K562 (cell line): ENCODE measurements at regions not wholly inside any gene's neighbourhood (a gene's known extent, or its start where the extent isn't known, plus 50 kb on each side); places are given as distances from the start of the nearest gene placed in this dataset.

ENCODE experiments used
- ATAC-seq: fragments of 200-7000 bp; cut with Tn5 transposase; 3 replicates; pipeline ENCODE4 v1.9.1; 2020; ENCODE audit warnings: moderate library complexity
- BruUV-seq: library from RNA; stranded (reverse); fragments of 400-500 nt; replicated peaks from 2 replicates; lab custom pipeline; 2021; lab: Mats Ljungman, UMichigan
- CTCF ChIA-PET: fragments of 300-600 bp; formaldehyde crosslinking; extraction: SDS; loops from one replicate; lab custom pipeline; 2021; ENCODE audit warnings: low intra/inter-chr PET ratio; lab: Yijun Ruan, JAX
- POLR2A ChIA-PET: fragments of 300-600, 350-650 bp; sonication (Branson Sonifier 250); formaldehyde crosslinking; extraction: SDS; loops from one replicate; lab custom pipeline; 2021; ENCODE audit warnings: antibody characterized with exemption, inconsistent platforms; lab: Yijun Ruan, JAX
- DNase-seq, 4 experiments: peaks; one replicate each; pipeline versions ENCODE4 v3.0.0 to v3.0.0-alpha.2; 2011 to 2018; ENCODE audit warnings: low spot score in 3 of 4, mixed read lengths in 3 of 4; ENCODE audit errors: extremely low read depth in 1 of 4
- FAIRE-seq: peaks from 2 replicates; lab custom pipeline; 2011; peaks lifted over from hg19 to GRCh38; lab: Jason Lieb, UNC
- H2AFZ ChIP-seq: 2 replicates; pipeline ENCODE4 v1.6.0; 2011; ENCODE audit warnings: low read depth, low read length, control low read depth, inconsistent platforms
- H3K27ac ChIP-seq: fragments of 200-600 bp; 3 replicates; pipeline ENCODE4 v1.8.0; 2011; ENCODE audit warnings: low read depth, mild to moderate bottlenecking, control low read depth, inconsistent platforms, low read length, moderate library complexity, mixed read lengths; ENCODE audit errors: extremely low read depth
- H3K27me3 ChIP-seq, 2 experiments: fragments of 300-600 bp in 1 of 2; 2 replicates in 1 of 2; 3 replicates in 1 of 2; pipeline versions ENCODE4 v1.6.0 to v1.8.0; 2011; ENCODE audit warnings: inconsistent platforms in 2 of 2, low read length in 2 of 2, mild to moderate bottlenecking in 1 of 2, mixed read lengths in 1 of 2, moderate library complexity in 1 of 2; ENCODE audit not compliant: control insufficient read depth in 2 of 2, insufficient read depth in 2 of 2
- H3K36me3 ChIP-seq: fragments of 300-600 bp; 3 replicates; pipeline ENCODE4 v1.8.0; 2011; ENCODE audit warnings: mild to moderate bottlenecking, low read length, inconsistent platforms; ENCODE audit not compliant: control insufficient read depth, insufficient read depth
- H3K4me1 ChIP-seq, 2 experiments: fragments of 200-600 bp in 1 of 2; replicated peaks in 1 of 2; 2 replicates in 1 of 2; 3 replicates in 1 of 2; pipeline versions ENCODE4 v1.5.1 to v1.8.0; 2011; ENCODE audit warnings: inconsistent platforms in 2 of 2, low read length in 2 of 2, mild to moderate bottlenecking in 1 of 2, mixed read lengths in 1 of 2, moderate library complexity in 1 of 2; ENCODE audit not compliant: control insufficient read depth in 2 of 2, insufficient read depth in 2 of 2
- H3K4me2 ChIP-seq: 2 replicates; pipeline ENCODE4 v1.6.1; 2011; ENCODE audit warnings: low read length, control low read depth, inconsistent platforms, mixed read lengths; ENCODE audit not compliant: insufficient read depth
- H3K4me3 ChIP-seq: fragments of 200-600 bp; sonication (generic), shearing (Covaris generic); 2 replicates; pipeline ENCODE4 v1.5.1; 2016; ENCODE audit warnings: control low read depth, inconsistent platforms
- H3K79me2 ChIP-seq: fragments of 200-600 bp; 3 replicates; pipeline ENCODE4 v1.8.0; 2011; ENCODE audit warnings: low read length, inconsistent platforms; ENCODE audit not compliant: control insufficient read depth, insufficient read depth
- H3K9ac ChIP-seq, 2 experiments: 2 replicates each; pipeline versions ENCODE4 v1.6.0 to v1.6.1; 2011; ENCODE audit warnings: low read depth in 2 of 2, low read length in 2 of 2, control low read depth in 1 of 2, inconsistent platforms in 1 of 2, mild to moderate bottlenecking in 1 of 2, mixed read lengths in 1 of 2; ENCODE audit not compliant: insufficient read depth in 1 of 2
- H3K9me1 ChIP-seq: one replicate; pipeline ENCODE4 v1.6.0; 2011; ENCODE audit warnings: inconsistent platforms, mild to moderate bottlenecking, low read length, moderate library complexity; ENCODE audit not compliant: control insufficient read depth, insufficient read depth
- H3K9me3 ChIP-seq: replicated peaks from 2 replicates; pipeline ENCODE4 v1.5.1; 2011; ENCODE audit warnings: low read depth, low read length, inconsistent platforms; ENCODE audit not compliant: control insufficient read depth, insufficient read depth
- H4K20me1 ChIP-seq: replicated peaks from 2 replicates; pipeline ENCODE4 v1.6.1; 2011; ENCODE audit warnings: low read length, inconsistent platforms, mixed read lengths; ENCODE audit not compliant: control insufficient read depth, insufficient read depth
- CREM ChIP-seq: IDR thresholded peaks from 2 replicates; pipeline ENCODE4 v1.6.1; 2014; ENCODE audit warnings: antibody characterized with exemption, low read depth
- EZH2 ChIP-seq: IDR thresholded peaks from 2 replicates; pipeline ENCODE4 v1.6.1; 2012; ENCODE audit warnings: low read depth, mild to moderate bottlenecking, inconsistent platforms, low read length, borderline replicate concordance
- MAFF ChIP-seq: IDR thresholded peaks from 2 replicates; pipeline ENCODE4 v1.6.1; 2012; ENCODE audit warnings: low read length, improper control_type of control experiment
- MCM5 ChIP-seq: fragments of 450-650 bp; IDR thresholded peaks from 2 replicates; pipeline ENCODE4 v1.6.1; 2016; ENCODE audit warnings: low read depth
- SMAD1 ChIP-seq: fragments of 150-350 bp; IDR thresholded peaks from 2 replicates; pipeline ENCODE4 v1.6.1; 2014; ENCODE audit warnings: low read length, low read depth; ENCODE audit not compliant: partially characterized antibody
- STAT5A ChIP-seq: IDR thresholded peaks from 2 replicates; pipeline ENCODE4 v1.6.1; 2012; ENCODE audit warnings: low read length, inconsistent platforms, borderline replicate concordance
- TAF9B ChIP-seq: fragments of 450-650 bp; IDR thresholded peaks from 2 replicates; pipeline ENCODE4 v1.6.1; 2018; ENCODE audit warnings: mild to moderate bottlenecking; ENCODE audit not compliant: partially characterized antibody
- TRIM28 ChIP-seq: fragments of 450-650 bp; IDR thresholded peaks from 2 replicates; pipeline ENCODE4 v1.6.1; 2017
- U2AF2 ChIP-seq: fragments of 200-400 bp; formaldehyde crosslinking; optimal IDR thresholded peaks from 2 replicates; pipeline ENCODE3; 2017; ENCODE audit warnings: low read depth, mild to moderate bottlenecking, low read length
- WGBS: fragments of 100-300 bp; shearing (Covaris generic); methylation state at CpG from one replicate; pipeline ENCODE4 v1.1.6; 2016; ENCODE audit warnings: low coverage, mixed read lengths; ENCODE audit not compliant: insufficient coverage; ENCODE audit errors: missing lambda C conversion rate; 5-methylcytosine and 5-hydroxymethylcytosine counted together
- in situ Hi-C: fragments of 300-500 bp; cut with MboI; formaldehyde crosslinking; loops from 4 replicates; pipeline ENCODE4 v1.15.0; 2018; ENCODE audit warnings: inconsistent platforms, mixed read lengths
- intact Hi-C: fragments of 100-400 bp; cut with micrococcal nuclease; formaldehyde crosslinking; loops from 2 replicates; pipeline ENCODE4 v1.14.2; 2022
- TF ChIP-seq, protein P1 (sequence below): sonication (generic); formaldehyde crosslinking; IDR thresholded peaks from 2 replicates; pipeline ENCODE4 v1.8.1; 2023; ENCODE audit warnings: mild to moderate bottlenecking, missing genetic modification reagents
- TF ChIP-seq, protein P2 (sequence below): fragments of 250-450 bp; sonication (Bioruptor Pico); IDR thresholded peaks from 2 replicates; pipeline ENCODE4 v1.4.0; 2020; ENCODE audit warnings: mild to moderate bottlenecking, moderate library complexity, borderline replicate concordance
- TF ChIP-seq, protein P3 (sequence below): sonication (generic); formaldehyde crosslinking; IDR thresholded peaks from 2 replicates; pipeline ENCODE4 v1.8.1; 2023; ENCODE audit warnings: mild to moderate bottlenecking, missing genetic modification reagents, moderate library complexity
- TF ChIP-seq, protein P4 (sequence below): fragments of 250-450 bp; sonication (Bioruptor Pico); IDR thresholded peaks from 2 replicates; pipeline ENCODE4 v1.5.0; 2021; ENCODE audit warnings: mild to moderate bottlenecking, borderline replicate concordance

DNA sequence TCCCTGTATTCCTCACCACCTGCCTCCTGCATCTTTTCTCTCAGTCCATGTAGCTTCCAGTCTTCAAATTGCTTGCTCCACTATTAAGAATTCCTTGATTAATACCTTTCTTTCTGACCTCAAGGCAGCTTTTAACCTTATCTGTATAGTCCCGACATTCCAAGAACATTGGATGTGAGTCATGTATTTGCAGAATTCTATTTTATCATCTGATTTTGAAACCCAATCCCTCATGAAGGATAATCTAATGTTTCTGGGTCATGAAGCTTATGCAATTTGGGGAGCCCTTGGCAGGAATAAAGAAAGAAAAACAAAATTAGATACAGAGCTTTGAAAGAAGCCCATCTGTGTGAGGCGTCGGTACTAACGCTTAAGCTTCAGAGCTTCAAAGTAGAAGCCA is 63.4 kb upstream of the CCND2 start:
- no peak for ATAC-seq
- Histone ChIP-seq H3K9me1 (no peaks in the 10 kb centered on the region), H3K36me3 (no peaks in the 10 kb centered on the region), H3K9me3 (no peaks in the 10 kb centered on the region), H3K9ac (no peak overlapping the region), H3K79me2 (no peaks in the 10 kb centered on the region), H3K4me3 (no peak overlapping the region), H2AFZ (no peak overlapping the region), H3K27me3 (peaks cover 29 to 34% of the 10 kb centered on the region in 2 experiments; a peak in 4 of 5 replicates), H3K4me1 (peaks cover 0 to 4% of the 10 kb centered on the region in 2 experiments; a peak in 1 of 5 replicates), H4K20me1 (no peaks in the 10 kb centered on the region), H3K4me2 (no peak overlapping the region), H3K27ac (no peak overlapping the region)
- TF ChIP-seq CREM: no peak
- TF ChIP-seq, protein P1, sequence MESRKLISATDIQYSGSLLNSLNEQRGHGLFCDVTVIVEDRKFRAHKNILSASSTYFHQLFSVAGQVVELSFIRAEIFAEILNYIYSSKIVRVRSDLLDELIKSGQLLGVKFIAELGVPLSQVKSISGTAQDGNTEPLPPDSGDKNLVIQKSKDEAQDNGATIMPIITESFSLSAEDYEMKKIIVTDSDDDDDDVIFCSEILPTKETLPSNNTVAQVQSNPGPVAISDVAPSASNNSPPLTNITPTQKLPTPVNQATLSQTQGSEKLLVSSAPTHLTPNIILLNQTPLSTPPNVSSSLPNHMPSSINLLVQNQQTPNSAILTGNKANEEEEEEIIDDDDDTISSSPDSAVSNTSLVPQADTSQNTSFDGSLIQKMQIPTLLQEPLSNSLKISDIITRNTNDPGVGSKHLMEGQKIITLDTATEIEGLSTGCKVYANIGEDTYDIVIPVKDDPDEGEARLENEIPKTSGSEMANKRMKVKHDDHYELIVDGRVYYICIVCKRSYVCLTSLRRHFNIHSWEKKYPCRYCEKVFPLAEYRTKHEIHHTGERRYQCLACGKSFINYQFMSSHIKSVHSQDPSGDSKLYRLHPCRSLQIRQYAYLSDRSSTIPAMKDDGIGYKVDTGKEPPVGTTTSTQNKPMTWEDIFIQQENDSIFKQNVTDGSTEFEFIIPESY (CRISPR knock-in tag): no peak
- TF ChIP-seq, protein P2, sequence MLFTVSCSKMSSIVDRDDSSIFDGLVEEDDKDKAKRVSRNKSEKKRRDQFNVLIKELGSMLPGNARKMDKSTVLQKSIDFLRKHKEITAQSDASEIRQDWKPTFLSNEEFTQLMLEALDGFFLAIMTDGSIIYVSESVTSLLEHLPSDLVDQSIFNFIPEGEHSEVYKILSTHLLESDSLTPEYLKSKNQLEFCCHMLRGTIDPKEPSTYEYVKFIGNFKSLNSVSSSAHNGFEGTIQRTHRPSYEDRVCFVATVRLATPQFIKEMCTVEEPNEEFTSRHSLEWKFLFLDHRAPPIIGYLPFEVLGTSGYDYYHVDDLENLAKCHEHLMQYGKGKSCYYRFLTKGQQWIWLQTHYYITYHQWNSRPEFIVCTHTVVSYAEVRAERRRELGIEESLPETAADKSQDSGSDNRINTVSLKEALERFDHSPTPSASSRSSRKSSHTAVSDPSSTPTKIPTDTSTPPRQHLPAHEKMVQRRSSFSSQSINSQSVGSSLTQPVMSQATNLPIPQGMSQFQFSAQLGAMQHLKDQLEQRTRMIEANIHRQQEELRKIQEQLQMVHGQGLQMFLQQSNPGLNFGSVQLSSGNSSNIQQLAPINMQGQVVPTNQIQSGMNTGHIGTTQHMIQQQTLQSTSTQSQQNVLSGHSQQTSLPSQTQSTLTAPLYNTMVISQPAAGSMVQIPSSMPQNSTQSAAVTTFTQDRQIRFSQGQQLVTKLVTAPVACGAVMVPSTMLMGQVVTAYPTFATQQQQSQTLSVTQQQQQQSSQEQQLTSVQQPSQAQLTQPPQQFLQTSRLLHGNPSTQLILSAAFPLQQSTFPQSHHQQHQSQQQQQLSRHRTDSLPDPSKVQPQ: no peak
- TF ChIP-seq, protein P3, sequence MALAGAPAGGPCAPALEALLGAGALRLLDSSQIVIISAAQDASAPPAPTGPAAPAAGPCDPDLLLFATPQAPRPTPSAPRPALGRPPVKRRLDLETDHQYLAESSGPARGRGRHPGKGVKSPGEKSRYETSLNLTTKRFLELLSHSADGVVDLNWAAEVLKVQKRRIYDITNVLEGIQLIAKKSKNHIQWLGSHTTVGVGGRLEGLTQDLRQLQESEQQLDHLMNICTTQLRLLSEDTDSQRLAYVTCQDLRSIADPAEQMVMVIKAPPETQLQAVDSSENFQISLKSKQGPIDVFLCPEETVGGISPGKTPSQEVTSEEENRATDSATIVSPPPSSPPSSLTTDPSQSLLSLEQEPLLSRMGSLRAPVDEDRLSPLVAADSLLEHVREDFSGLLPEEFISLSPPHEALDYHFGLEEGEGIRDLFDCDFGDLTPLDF (CRISPR knock-in tag): no peak
- TF ChIP-seq STAT5A: no peak
- TF ChIP-seq, protein P4, sequence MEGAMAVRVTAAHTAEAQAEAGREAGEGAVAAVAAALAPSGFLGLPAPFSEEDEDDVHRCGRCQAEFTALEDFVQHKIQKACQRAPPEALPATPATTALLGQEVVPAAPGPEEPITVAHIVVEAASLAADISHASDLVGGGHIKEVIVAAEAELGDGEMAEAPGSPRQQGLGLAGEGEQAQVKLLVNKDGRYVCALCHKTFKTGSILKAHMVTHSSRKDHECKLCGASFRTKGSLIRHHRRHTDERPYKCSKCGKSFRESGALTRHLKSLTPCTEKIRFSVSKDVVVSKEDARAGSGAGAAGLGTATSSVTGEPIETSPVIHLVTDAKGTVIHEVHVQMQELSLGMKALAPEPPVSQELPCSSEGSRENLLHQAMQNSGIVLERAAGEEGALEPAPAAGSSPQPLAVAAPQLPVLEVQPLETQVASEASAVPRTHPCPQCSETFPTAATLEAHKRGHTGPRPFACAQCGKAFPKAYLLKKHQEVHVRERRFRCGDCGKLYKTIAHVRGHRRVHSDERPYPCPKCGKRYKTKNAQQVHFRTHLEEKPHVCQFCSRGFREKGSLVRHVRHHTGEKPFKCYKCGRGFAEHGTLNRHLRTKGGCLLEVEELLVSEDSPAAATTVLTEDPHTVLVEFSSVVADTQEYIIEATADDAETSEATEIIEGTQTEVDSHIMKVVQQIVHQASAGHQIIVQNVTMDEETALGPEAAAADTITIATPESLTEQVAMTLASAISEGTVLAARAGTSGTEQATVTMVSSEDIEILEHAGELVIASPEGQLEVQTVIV (CRISPR knock-in tag): no peak
- no peak for TF ChIP-seq TRIM28
- no peak for TF ChIP-seq U2AF2
- no peak for TF ChIP-seq EZH2
- TF ChIP-seq MCM5: no peak
- TF ChIP-seq SMAD1: no peak
- TF ChIP-seq TAF9B: no peak
- no peak for TF ChIP-seq MAFF
- 0% methylated on average over 1 of the region's 4 CpGs for WGBS
- FAIRE-seq: no peak
- no TSS peak for BruUV-seq
- ChIA-PET POLR2A (no interaction called here), CTCF (no interaction called here)
- intact Hi-C loops (no loop called here), in situ Hi-C loops (no loop called here)
- no peak for DNase-seq
